ENCODE measurements at regions not wholly inside any gene's neighbourhood (a gene's known extent, or its start where the extent isn't known, plus 50 kb on each side); places are given as distances from the start of the nearest gene placed in this dataset.
"Not testable (repeated sequence)": the region's sequence is repeated elsewhere in the genome, so short reads cannot be mapped to it uniquely, and the experiment has no call there.

DNA sequence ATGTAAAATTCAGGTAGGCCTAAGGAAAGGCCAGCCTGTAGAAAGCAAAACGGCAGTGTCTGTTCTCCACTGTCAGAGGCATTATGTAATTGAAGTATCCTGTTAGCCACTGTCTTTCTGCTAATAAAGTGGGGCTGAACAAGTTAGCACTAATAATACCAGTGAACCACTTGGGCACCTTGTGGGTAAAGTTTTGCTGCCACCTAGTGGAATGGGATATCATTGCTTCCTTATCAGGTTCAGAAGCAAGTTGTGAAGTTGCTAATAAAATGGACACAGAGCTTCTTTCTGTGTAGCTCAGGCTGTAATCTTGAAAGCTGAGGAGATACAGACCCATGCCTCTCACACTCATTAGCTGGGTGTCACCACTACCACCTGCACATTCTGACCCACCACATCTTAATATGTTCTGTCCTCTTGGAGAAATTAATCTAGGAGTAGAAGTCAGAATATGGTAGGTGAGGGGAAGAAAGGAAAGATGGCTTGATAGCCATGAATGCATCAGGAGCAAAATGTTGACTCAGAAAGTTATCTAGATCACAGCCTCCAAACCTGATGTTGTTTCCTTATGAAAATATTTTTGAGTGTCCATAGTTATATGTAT lies 175.1 kb downstream of the SEPTIN7 start:
- DNase-seq: peak; percentile 72

GRCh38 chr7:35978816-35979640 lies 174.0 kb upstream of the EEPD1 start:
- not testable (repeated sequence) for DNase-seq

DNA sequence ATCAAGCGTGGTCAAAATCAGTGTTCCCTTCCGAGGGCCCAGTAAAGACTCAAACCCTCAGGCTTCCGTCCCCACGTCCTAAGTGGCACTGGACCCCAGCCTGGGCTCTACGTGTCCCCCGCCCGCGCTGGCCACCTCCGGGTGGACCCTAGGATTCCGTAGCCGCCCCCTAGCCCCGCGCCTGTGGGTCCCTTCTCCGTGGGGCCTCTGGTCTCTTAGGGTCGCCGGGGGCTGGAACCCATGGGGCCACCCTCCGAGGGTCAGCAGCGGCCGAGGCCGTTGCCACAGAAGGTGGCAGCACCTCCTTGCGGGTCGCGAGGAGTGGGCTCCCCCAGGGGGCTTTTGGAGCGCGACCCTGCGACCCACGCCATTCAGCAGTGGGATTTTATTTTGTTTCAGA lies 170.5 kb upstream of the EEPD1 start:
- DNase-seq: no peak

DNA sequence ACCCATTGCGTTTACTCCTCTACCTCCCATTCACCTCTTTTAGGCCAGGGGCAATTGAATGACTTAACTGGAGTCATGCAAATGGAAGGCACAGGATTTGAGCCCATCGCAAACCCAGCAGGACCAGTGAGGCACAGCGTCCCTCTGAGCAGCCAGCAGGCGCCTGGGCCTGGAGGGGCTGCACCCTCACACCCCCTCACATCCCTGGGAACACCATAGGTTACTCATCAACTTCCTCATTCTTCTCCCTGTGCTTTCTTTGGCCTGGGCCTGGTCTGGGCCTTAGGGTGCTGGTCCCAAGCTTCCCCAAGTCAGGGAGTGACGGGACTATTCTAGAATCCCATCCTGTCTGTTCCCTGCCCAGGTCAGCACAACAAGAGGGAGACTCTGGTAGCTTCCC lies 169.4 kb upstream of the EEPD1 start:
- no peak for DNase-seq

DNA sequence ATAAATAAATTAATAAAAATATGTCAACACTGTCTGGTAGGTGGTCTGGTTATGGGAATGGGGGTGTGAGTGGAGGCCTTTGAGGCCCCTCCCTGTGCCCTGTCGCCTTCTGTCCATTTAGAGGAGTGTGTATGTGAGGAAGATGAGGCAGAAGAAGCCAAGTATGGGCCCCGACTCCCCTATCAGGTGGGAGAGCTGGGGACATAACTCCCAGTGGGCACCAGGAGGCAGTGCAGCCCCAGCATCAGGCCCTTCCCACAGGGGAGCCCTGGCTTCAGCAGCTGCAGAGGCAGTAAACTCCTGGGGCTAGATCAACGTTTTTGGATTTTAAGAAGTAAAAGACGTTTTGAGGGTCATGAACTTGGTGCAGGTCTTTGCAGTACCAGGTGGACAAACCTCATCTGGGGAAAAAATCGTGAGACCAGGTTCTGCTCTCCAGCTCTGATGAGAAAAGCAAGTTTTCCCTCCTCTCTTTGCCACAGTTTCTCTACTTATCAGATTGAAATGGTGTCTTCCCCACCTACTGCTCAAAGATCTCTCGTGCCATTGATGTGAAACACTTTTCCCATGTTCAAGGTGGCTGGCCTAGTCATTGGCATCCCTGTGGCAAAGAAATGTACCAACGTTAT lies 167.8 kb upstream of the EEPD1 start:
- peak; percentile 76 for DNase-seq

GRCh38 chr7:35987016-35987415 lies 166.0 kb upstream of the EEPD1 start:
- DNase-seq: no peak

DNA sequence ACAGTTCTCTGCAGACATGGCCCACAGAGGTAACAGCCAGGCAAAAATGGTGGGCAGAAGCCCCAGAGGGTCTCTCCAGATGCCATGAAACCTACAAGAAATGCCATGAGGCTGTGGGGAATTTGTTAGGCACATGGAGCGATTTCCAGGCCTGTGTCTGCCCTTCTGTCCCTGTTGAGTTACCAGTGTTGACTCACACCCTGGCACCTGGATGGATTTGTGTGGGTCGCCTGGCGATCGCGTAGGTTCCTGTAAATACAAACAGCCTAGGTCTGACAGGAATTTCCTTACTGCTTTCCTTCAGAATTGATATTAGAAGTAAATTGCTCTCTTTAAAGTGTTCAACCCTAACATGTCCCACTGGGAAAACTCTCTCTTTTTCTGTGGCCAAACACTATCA lies 164.9 kb upstream of the EEPD1 start:
- DNase-seq: no peak

DNA sequence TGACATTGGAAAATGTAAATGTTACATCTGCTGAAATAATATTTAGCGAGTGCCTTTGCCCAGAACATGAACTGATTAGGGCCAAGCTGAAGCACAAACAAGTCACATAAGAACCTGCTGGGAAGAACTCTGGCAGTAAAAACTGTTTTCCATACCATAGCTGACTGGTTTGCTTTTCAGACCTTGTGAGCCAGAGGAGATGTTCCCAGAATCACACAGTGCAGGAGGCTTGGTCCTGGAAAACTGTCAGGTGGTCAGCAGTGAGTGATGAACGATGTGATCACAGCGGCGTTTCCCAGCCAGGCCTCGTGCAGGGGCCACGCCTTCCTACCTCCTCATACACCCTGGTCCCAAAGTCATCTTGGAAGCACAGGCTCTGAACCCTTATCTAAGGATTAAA lies 164.2 kb upstream of the EEPD1 start:
- no peak for DNase-seq

DNA sequence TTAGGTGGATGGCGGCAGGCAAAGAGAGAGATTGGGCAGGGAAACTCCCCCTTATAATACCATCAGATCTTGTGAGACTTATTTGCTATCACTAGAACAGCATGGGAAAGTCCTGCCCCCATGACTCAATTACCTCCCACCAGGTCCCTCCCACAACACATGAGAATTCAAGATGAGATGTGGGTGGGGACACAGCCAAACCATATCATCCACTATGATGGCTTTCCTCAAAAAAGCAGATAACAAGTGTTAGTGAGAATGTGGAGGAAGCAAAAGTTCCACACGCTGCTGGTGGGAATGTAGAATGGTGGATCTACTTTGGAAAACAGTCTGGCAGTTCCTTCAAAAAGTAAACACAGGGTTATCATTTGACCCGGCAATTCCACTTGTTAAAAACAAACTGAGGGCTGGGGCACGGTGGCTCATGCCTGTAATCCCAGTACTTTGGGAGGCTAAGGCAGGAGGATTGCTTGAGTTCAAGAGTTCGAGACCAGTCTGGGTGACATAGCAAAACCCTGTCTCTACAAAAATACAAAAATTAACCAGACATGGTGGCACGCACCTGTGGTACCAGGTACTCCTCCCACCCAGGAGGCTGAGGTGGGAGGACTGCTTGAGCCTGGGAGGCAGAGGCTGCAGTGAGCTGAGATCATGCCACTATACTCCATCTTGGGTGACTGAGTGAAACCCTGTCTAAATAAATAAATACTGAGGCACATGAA lies 161.4 kb upstream of the EEPD1 start:
- DNase-seq: no peak

DNA sequence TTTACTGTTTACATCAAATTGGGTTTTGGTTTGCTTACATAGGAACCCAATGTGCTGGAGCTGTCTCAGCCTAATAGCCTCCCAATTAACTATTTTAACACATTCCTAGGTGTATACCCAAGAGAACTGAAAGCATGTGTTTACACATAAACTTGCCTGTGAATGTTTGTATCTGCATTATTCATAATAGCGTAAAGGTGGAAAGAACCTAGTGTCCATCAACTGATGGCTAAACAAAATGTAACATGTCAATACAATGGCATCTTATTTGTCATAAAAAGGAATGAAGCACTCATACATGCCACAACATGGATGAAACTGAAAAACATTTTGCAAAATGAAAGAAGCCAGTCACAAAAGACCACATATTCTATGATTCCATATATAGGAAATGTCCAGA lies 160.6 kb upstream of the EEPD1 start:
- no peak for DNase-seq

DNA sequence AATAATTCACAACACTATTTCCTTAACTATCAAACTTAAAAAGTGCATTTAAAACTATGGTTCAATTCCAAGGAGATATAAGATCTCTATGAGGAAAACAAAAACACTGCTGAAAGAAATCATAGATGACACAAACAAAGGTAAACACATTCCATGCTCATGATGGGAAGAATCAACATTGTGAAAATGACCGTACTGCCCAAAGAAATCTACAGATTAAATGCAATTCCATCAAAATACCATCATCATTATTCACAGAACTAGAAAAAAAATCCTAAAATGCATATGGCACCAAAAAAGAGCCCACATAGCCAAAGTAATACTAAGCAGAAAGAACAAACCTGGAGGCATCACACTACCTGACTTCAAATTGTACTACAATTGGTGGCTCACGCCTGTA lies 159.9 kb upstream of the EEPD1 start:
- DNase-seq: no peak

DNA sequence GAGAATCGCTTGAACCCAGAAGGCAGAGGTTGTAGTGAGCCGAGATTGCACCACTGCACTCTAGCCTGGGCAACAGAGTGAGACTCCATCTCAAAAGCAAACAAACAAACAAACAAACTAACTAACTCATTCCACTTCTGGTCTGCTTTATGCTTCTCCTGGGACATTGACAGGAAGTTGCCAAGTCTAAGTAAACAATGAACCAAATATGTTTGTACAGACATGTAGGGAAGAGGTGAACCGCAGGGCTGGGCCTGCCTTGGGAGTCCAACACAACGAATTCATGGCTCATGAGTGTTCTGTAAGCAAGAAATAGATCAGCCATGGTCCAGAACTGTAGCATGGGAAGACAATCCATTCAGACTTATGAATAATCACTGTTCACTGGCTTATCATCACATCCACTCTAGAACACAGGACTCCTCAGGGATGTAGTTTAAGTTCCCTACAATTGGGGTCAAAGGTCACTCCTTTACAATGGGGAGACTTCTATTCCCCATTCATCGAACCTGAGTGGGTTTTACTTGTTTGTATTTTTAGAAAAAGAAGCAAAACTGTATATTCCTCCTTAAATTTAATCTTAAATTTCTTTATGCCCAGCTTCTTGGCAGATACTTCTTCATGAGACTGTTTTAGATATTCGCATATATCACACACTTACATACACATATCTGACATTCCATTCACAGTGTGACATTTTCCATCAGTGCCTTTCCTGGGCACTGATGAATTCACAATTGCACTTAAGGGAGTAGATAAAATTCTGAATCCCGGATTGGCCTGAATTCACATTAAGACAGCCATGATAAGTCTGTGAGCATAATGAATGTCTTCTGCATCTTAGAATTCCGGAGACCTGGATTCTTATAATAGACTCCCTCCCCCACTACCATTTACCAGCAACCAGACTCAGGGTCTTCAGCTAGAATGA lies 159.1 kb upstream of the EEPD1 start:
- no peak for DNase-seq

DNA sequence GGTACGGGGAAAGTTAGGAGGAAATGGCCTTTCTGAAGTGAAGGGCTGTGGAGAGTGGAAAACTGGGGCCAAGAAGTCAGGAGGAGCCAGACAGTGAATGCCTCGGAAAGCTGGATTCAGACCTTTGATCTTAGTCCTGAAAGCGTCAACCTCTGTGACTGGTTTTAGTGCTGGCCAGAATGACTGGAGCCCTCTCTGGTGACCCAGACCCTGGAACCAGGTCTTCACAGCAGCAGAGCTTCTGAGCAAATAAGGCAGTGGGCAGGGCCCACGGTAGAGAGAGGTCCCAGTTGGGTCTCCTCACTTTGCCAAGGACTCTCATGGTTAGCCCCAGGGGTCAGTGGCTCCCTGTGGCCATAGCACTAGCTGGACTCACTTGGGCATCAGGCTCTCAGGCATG lies 157.7 kb upstream of the EEPD1 start:
- DNase-seq: no peak

GRCh38 chr7:35998481-35998880 lies 154.6 kb upstream of the EEPD1 start:
- no peak for DNase-seq

DNA sequence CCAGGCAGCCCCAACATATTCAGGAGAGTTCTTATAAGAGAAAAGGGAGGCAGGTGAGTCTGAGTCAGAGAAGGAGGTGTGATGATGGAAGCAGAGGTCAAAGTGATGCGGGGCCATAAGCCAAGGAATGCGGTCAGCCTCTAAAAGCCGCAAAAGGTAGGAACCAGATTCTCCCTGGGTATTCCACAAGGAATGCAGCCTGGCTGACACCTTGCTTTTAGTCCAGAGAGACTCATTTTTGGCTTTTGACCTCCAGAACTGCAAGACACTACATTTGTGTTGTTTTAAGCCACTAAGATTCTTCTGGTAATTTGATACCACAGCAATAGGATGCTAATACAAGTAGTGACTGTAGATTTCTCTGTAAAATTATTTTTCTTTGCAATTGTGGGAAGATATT lies 151.5 kb upstream of the EEPD1 start:
- no peak for DNase-seq

GRCh38 chr7:36002900-36003299 lies 150.2 kb upstream of the EEPD1 start:
- DNase-seq: no peak

- no peak for DNase-seq
Measured at GRCh38 chr7:36003343-36003742, 149.7 kb upstream of the EEPD1 start.

DNA sequence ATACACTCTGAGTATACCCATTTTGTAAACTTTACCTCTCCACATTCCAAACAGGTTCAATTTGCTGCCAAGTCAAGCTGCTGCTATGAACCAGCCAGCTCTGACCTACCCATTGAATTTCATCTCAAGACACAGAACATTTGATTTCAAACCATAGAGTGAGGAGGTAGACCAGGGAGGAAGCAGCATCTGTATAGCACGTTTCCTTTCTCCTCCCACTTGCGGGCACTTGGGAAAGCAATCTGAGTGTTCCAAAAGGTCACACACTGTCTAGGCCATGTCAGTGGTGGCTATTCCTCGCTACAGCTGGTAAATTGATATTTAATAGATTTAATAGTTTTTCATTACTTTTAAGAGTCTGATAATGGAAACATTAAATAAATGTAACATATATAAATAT lies 147.8 kb upstream of the EEPD1 start:
- no peak for DNase-seq

DNA sequence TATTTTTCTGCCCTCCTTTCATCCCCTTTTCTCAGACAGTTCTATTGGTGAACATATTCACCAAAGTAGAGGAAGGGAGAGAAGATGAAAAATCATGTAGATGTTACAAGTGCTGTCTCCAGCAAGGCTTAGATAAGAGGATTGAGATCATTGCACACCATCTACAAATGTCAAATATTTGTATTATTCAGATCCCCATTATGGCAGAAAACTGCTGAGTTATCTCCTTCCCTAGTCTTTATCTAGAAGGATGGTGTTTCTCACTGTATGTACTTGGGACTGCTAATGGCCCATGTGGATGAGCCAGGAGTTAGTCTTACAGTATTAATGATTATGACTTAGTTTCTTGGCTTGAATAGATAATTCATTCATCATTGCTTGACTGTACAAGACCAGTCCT lies 147.2 kb upstream of the EEPD1 start:
- no peak for DNase-seq

DNA sequence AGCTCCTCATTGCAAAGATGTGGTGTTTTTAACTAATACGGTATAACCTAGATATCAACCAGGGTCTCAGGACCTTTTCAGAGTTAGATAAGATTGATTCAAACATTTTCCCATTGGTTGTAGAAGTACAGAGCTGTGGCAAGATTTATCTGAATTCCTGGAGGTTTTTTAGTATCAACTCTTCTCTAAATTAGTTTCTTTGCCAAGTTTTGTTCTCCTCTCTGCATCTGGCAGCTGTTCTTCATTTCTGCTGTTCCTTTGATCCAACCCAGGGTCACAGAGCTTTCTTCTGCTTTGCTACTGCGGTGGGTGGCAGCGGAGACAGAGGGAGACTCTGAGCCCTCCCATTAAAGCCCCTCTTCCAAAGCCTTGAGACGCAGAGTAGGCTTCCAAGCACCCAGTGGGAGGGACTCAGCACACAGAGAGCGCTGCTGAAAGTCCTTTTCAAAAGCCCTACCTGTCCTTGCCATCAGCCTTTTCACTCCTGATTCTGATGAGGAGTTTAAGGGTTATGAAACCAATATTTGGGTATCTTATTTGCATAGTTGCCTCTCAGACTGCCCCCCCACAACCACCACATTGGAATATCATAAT lies 146.3 kb upstream of the EEPD1 start:
- DNase-seq: no peak

GRCh38 chr7:36010656-36011587 lies 142.1 kb upstream of the EEPD1 start:
- DNase-seq: no peak
